RWPE2 (cell line): ENCODE measurements at regions not wholly inside any gene's neighbourhood (a gene's known extent, or its start where the extent isn't known, plus 50 kb on each side); places are given as distances from the start of the nearest gene placed in this dataset.

Experiments
- ATAC-seq: fragments of 200-7000 bp; cut with Tn5 transposase; 3 replicates; pipeline ENCODE4 v1.9.1; 2021; ENCODE audit warnings: low read depth
- DNase-seq: peaks from one replicate; pipeline ENCODE4 v3.0.0-alpha.2; 2020; ENCODE audit warnings: low spot score
- H3K27ac ChIP-seq: fragments of 450-650 bp; 2 replicates; pipeline ENCODE4 v1.5.1; 2017; ENCODE audit warnings: mild to moderate bottlenecking; ENCODE audit not compliant: poor library complexity, severe bottlenecking
- H3K27me3 ChIP-seq: fragments of 250-450 bp; sonication (Bioruptor Pico); 2 replicates; pipeline ENCODE4 v1.5.1; 2021; ENCODE audit warnings: mild to moderate bottlenecking, moderate library complexity; ENCODE audit not compliant: insufficient read depth, poor library complexity, severe bottlenecking
- H3K36me3 ChIP-seq: fragments of 250-450 bp; sonication (Bioruptor Pico); 2 replicates; pipeline ENCODE4 v1.5.1; 2020; ENCODE audit warnings: low read depth, mild to moderate bottlenecking, moderate library complexity
- H3K4me1 ChIP-seq: fragments of 250-450 bp; sonication (Bioruptor Pico); 2 replicates; pipeline ENCODE4 v1.5.1; 2021; ENCODE audit warnings: mild to moderate bottlenecking, moderate library complexity; ENCODE audit not compliant: insufficient read depth, poor library complexity, severe bottlenecking
- H3K4me3 ChIP-seq: fragments of 250-450 bp; sonication (Bioruptor Pico); 2 replicates; pipeline ENCODE4 v1.5.1; 2021; ENCODE audit warnings: mild to moderate bottlenecking, moderate library complexity; ENCODE audit not compliant: severe bottlenecking
- H3K9me3 ChIP-seq: fragments of 250-450 bp; sonication (Bioruptor Pico); 2 replicates; pipeline ENCODE4 v1.5.1; 2021; ENCODE audit warnings: mild to moderate bottlenecking, moderate library complexity; ENCODE audit not compliant: severe bottlenecking
- TF ChIP-seq, protein P1 (sequence below): fragments of 450-650 bp; IDR thresholded peaks from one replicate; pipeline ENCODE4 v1.5.1; 2017; ENCODE audit warnings: mild to moderate bottlenecking, moderate library complexity; ENCODE audit not compliant: poor library complexity, severe bottlenecking

DNA sequence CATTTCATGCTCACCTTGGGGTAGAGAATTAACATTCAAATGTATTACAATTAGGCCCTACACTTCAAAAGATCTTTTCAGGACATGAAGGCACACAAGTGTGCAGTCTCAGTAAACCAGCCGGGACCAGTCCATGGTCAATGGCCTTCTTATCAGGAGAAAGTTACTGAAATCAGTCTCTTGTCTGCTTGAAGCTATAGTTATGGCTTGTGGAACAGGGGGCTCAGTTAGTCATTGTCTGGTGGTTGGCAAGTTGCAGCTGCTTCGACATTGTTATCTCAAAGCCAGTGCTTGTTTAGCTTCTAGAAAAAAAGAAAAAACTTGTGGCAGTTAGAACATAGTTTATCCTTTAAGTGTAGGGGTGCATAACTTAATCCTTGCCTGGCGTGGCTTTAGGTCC, 213.1 kb upstream of the ACO1 start:
- TF ChIP-seq, protein P1, sequence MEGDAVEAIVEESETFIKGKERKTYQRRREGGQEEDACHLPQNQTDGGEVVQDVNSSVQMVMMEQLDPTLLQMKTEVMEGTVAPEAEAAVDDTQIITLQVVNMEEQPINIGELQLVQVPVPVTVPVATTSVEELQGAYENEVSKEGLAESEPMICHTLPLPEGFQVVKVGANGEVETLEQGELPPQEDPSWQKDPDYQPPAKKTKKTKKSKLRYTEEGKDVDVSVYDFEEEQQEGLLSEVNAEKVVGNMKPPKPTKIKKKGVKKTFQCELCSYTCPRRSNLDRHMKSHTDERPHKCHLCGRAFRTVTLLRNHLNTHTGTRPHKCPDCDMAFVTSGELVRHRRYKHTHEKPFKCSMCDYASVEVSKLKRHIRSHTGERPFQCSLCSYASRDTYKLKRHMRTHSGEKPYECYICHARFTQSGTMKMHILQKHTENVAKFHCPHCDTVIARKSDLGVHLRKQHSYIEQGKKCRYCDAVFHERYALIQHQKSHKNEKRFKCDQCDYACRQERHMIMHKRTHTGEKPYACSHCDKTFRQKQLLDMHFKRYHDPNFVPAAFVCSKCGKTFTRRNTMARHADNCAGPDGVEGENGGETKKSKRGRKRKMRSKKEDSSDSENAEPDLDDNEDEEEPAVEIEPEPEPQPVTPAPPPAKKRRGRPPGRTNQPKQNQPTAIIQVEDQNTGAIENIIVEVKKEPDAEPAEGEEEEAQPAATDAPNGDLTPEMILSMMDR: no peak
- DNase-seq: no peak
- no peak for ATAC-seq

DNA sequence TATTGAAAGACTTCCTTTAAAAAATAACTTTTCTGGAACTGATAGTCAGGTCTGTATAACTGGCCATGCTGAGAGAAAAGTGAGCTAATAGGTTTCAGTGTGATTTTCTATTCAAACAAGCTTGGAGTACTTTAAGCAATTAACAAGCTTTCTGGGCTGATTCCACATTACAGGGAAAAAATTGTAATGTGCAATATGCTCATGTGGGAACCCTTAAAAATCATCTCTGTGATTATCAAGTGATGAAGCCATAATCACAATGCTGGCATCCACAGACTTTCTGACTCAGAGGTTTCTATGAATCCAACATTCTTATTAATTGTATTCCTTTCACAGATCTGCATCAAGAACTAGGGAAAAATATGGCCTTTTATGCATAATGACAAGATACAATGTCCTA, 212.2 kb upstream of the ACO1 start:
- no peaks in the 10 kb centered on the region for H3K4me1 ChIP-seq

More for the DNA sequence above, 213.1 kb upstream of the ACO1 start:
- Histone ChIP-seq H3K27me3 (no peaks in the 10 kb centered on the region), H3K36me3 (no peaks in the 10 kb centered on the region), H3K27ac (no peak overlapping the region), H3K4me1 (no peaks in the 10 kb centered on the region), H3K9me3 (no peaks in the 10 kb centered on the region), H3K4me3 (no peak overlapping the region)

GRCh38 chr9:32177396-32177795, 207.0 kb upstream of the ACO1 start:
- Histone ChIP-seq H3K4me1 (no peaks in the 10 kb centered on the region), H3K27ac (no peak overlapping the region), H3K27me3 (peaks cover 26% of the 10 kb centered on the region), H3K4me3 (no peak overlapping the region), H3K9me3 (no peaks in the 10 kb centered on the region), H3K36me3 (no peaks in the 10 kb centered on the region)
- no peak for ATAC-seq
- DNase-seq: no peak
- TF ChIP-seq, protein P1: no peak

More for the DNA sequence above, 212.2 kb upstream of the ACO1 start:
- H3K27me3 ChIP-seq: no peaks in the 10 kb centered on the region
- DNase-seq (no peak), ATAC-seq (no peak)
- H3K4me3 ChIP-seq: no peak overlapping the region
- no peak overlapping the region for H3K27ac ChIP-seq
- TF ChIP-seq, protein P1: no peak
- no peaks in the 10 kb centered on the region for H3K36me3 ChIP-seq
- H3K9me3 ChIP-seq: no peaks in the 10 kb centered on the region

GRCh38 chr9:32180597-32180996, 203.8 kb upstream of the ACO1 start:
- Histone ChIP-seq H3K9me3 (no peaks in the 10 kb centered on the region), H3K27ac (no peak overlapping the region), H3K4me3 (no peak overlapping the region), H3K27me3 (peaks cover 26% of the 10 kb centered on the region), H3K36me3 (no peaks in the 10 kb centered on the region), H3K4me1 (no peaks in the 10 kb centered on the region)
- DNase-seq (no peak), ATAC-seq (no peak)
- TF ChIP-seq, protein P1: no peak

DNA sequence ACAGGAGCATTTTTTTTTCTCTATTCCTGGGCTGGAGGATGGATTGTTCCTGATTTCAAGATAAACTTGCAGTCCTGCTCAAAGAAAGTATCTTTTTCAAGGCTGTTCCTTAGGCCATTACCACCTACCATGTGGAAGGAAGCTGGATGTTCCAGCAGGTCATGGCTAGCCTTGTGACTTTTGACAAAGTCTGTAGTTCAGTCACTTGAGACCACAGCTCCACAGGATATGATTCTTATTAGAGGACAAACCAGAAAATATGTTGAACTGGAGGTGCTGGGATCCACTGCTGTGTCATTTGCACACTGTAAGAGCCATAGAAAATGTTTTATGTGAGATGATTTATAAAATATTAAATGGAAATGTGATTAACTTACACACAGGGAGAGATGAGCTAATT, 184.2 kb upstream of the ACO1 start:
- Histone ChIP-seq H3K4me1 (no peaks in the 10 kb centered on the region), H3K27ac (no peak overlapping the region), H3K27me3 (peaks cover 1% of the 10 kb centered on the region), H3K9me3 (no peaks in the 10 kb centered on the region), H3K36me3 (no peaks in the 10 kb centered on the region), H3K4me3 (no peak overlapping the region)
- DNase-seq: no peak
- TF ChIP-seq, protein P1: no peak
- no peak for ATAC-seq
